Activated CD4-positive, alpha-beta T cell treated with anti-CD3 and anti-CD28 coated beads for 48 hours (primary cell): ENCODE measurements at regions not wholly inside any gene's neighbourhood (a gene's known extent, or its start where the extent isn't known, plus 50 kb on each side); places are given as distances from the start of the nearest gene placed in this dataset.

Source experiments
- DNase-seq: peaks from one replicate; pipeline ENCODE4 v3.0.0-alpha.2; 2020

DNA sequence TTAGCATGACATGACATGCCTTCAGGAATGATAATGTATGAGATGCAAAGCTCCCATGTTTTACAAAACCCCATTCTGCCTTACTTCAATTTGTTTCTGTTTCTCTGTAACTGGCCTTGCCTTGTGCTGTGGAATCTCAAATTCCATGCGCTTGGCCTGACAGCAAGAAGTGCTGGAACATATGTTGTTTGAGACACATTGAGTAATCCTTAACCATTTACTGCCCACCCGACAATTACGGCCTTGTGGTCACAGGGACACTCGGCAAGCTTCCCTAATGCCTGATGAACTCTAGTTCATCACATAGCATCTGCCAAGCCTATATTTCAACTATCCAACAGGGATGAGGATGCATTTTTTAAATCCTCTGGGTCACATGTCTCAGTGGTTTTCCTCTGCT, 226.4 kb upstream of the CASK start:
- no peak for DNase-seq

DNA sequence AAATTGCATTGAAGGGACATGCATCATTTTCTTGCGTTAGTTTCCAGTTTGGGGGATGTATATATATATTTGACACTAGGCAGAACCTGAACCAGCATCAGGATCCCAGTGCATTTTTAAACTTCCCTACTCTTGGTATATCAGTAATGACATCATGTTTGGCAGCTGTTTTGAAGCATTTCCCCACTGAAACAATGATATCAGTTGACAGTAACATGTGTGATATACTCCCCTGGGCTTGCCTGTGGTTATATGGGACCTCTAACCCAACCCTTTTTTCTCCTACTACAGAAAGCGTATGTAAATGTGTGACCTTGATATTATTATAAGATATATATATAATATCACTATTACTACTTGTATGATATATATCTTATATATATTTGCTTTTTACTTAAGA, 225.9 kb upstream of the CASK start:
- DNase-seq, result no peak

DNA sequence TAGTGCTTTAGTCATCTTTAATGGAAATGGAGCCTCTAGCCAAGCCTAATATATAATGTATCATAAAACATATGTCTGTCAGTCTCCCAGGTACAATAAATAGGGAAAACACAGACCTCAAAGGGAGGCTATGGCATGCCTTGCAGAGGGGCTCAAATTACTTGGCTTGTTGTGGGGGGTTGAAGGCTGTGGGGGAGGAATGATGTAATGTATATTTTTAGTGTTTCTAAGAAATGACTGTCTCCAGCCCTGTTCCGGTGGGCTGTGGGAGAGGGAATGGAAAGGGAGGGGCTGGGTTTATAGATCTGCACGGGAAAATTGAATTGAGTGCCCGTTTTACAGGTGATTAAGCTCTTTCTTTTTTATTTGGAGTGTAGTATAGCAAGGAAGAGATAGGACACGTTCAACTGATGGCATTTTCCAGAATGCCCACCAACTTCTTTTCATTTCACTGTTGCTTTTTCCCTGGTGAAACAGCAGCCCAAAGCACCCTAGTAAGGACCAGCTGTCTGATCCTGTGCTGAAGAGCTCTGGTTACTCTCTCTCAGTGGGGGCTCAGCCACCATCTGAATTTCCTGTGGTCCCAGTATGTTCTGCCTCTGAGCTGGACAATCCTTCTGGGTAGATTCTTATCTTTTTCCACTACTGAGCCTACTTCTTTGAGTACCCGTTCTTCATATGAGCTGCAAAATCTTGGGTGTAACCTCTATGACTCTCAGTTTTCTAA, 220.7 kb upstream of the CASK start:
- DNase-seq, result no peak

DNA sequence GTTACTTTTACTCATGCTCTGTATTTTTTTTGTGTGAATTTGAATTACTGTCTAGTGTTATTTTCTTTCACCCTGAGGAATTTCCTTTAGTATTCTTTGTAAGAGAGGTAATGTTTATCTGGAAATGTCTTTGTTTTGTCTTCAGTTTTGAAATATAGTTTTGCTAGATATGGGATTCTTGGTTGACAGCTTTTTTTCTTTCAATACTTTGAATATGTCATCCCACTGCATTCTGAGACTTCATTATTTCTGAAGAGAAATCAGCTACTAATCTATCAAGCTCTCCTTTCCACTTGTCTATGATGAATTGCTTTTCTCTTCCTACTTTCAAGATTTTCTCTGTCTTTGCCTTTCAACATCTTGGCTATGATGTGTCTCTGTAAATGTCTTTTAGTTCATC, 217.0 kb upstream of the CASK start:
- no peak for DNase-seq

- no peak for DNase-seq
Measured at GRCh38 chrX:42135583-42136228, 212.4 kb upstream of the CASK start.

- no peak for DNase-seq
Measured at GRCh38 chrX:42131856-42132255, 208.5 kb upstream of the CASK start.

DNA sequence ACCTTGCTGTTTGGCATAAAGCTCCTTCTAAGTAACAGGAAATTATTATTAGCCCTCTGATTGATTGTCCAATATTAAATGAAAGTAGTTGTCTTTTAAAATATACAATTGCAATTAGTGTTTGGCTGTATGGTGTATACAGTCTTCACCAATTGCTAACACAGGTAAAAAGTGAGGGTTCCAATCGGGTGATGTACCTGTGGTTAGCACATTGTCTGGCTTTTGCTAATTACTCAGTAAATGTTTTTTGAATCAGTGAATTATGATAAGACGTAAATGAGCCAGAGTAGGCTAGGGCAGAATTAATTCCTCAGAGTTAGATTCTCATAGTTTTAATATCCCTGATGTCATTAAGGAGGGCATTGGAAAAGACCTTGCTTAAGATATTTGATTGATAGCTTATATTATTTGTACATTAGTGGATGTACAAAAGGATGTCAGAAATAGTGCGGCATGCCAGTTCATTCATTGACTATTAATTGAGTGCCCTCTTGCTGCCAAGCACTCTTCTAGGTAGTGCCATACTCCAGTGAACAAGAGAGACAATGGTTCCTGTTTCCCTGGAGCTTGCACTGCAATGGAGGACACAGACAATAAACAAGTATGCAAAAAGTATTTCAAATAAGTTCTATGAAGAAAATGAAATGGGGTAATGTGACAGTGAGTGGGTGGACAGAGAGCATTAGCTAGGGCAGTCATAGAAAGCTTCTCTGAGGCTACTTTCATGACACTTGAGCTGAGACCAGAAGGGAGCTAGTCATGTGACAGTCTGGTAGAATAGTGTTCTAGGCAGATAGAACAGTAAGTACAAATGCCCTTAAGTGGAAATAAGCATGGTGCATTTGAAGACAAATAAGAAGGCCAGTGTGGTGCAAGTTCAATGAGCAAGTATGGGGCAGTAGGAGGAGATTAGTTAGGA, 205.9 kb upstream of the CASK start:
- DNase-seq, result no peak

DNA sequence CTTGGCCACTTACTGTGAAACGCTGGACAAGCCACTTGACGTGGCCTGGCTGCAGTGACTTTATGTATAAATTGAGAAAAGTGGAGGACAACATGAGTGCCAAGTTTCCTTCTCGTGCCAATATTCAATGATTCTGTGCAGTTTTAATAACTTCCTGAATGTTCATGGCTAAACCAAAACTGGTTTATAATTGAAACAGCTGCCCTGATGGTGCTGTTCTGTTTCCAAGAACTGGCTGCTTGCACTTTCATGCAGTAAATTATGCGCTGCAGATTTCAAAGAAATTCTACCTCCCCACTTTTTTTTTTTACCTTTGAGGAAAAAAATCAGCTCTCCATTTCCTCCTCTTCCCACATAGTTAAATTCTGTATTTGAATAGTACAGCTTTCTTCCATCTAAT, 205.2 kb upstream of the CASK start:
- DNase-seq, result no peak

DNA sequence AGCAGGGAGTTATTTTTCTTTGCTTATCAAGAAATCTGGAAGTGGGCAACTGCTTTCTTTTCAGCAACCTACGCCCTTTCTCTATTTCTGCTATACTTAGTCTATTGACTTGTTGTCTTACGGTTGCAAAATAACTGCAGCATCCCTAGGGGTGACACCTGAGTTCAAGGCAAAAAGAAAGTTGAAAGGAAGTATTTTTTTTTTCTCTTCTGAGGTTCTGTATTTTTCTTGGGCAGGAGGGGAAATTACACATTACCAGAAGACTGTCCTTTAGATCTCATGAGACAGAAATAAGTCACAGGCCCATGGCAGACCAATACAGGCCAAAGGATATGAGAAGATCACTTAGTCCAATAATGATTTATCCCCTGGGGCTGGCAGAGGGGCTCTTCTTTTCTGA, 204.7 kb upstream of the CASK start:
- DNase-seq, result no peak

GRCh38 chrX:42127563-42127962, 204.2 kb upstream of the CASK start:
- DNase-seq, result no peak

DNA sequence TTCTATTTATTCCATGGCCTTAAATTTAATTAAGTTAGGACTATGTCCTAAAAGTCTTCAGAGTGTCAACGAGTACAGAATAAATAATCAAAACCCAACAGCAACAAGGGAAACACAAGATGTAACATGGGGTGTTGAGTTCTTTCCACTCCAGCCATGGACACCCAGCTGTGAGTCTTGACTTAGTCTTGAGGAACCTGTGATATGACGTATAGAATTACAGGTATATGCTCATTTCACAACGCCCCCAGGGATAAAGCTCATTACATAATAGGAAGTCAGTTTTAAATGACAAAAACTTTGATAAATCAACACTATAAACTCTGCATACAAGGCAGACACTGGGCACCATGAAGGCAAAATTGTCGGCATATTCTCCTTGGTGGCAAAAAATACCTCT, 200.0 kb upstream of the CASK start:
- DNase-seq, result no peak

DNA sequence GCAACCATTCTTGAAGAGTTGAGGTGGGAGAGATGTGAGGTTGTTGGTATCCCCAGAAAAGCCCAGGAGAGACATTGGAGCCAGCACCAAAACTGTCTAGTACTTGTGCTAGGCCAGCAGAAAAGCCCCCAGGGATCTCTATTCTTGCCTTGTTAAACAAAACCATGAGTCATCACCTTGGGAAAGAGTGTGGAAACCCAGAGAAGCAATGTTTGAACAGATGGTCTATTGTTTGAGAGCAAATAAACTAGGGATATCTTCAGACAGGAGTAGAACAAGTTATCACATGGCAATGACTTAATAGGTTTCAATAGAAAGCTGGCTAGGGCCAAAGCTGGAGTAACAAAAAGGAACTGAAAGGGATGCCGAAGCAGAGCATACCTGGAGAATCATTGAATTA, 195.7 kb upstream of the CASK start:
- no peak for DNase-seq

DNA sequence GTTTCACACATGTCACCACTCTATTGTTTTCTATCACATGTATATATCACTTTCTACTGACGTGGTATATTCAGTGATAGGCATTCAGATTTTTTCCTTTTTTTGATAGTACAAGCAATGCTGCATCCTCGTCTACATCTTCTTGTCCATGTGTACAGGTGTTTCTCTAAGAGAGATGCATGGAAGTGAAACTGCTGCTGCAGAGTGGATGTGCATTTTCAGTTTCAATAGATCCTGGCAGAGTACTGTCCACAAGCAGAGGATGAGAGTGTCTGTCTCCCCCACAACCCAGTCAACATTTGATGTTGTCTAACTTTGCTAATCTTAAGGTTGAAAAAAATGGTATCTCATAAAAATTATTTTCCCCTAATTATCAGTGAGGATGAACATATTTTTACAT, 194.0 kb upstream of the CASK start:
- no peak for DNase-seq

DNA sequence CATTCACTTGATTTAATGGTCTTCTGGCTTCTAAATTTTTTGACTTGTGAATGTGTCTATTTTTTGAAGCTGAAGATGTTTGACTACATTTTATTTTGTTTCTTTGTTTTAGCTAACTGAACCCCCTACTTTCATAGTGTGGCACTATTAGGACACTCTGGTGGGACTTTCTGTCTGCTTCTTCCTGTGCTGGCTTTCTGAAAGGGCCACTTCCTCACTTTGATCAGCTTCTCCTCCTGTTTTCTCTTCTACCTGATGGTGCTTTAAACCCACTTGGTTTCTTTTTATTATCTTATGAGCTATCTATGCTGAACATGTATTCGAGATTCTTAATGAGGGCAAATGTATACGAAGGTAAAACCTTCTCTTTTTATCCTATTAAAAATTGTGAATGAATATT, 186.1 kb upstream of the CASK start:
- DNase-seq, result no peak

GRCh38 chrX:42107495-42108488, 184.4 kb upstream of the CASK start:
- DNase-seq, result peak; percentile 39

DNA sequence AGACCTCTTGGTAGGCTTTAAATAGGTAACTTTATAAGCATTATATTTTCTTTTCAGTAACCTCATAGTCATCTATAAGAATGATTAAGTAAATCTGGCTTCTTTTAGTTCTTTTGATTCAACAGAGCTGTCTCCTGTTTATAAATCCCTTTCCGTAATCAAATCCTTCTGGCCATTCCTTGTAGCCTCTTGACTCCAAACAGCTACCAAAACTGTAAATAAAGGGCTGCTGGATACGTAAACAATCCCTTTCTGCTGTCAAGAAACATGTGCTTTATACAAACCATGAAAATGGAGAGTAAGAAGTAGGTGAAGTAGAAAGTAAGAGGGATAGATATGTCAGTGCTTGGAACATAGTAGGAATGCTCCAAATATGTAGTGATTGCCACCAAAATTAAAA, 183.2 kb upstream of the CASK start:
- DNase-seq, result no peak

DNA sequence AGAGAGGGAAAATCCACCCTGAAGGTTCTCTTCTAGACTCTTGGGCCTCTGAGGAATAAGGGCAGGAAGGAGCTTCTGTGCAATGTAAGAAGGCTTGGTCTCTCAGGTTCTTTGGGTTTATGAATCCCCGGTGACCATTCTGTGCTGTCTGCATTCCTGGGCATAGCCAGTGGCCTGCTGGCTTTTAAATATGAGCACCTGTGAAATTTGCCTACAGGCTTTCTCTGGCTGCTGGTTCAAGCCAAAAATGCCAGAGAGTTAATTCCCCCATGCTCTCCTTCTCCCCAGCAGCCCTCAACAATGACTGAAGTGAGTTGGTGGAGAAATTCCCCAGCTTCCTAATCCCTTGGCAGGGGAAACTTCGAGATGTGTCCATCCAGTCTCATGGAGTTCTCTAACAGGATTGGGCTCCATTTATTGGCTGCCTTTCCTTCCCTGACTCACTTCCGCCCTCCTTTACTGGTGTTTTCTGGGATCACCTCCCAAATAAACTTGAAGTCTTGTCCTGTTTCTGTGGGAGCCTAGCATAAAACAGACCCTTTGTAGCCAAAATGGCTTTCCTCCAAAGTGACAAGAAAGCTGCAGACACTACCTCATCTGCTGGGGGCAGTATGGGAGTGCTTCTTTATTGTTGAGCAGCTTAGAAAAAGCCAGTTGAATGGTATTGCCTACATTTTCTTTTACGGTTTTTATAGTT, 179.4 kb upstream of the CASK start:
- DNase-seq, result no peak

DNA sequence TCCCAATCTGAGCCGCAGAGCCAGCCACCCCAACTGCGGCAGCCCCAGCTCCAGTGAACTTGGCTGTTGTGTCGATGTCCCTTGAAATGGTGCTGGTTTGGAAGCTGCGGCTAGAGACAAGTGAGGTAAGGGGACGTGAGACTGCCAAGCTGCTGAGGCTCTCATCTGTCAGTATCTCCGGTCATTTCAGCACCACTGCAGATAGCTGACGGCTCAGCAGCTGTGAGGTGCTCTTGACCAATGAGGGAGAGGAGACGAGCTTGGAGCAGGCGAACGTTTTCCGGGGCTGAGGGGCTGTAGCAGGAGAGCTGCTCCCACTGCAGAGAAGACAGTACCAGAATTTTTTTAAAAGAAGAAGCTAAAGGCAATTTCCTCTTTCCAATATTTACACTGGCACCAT, 175.5 kb upstream of the CASK start:
- DNase-seq, result no peak

GRCh38 chrX:42097486-42097885, 174.1 kb upstream of the CASK start:
- no peak for DNase-seq

- no peak for DNase-seq
Measured at GRCh38 chrX:42096265-42096920, 173.0 kb upstream of the CASK start.

DNA sequence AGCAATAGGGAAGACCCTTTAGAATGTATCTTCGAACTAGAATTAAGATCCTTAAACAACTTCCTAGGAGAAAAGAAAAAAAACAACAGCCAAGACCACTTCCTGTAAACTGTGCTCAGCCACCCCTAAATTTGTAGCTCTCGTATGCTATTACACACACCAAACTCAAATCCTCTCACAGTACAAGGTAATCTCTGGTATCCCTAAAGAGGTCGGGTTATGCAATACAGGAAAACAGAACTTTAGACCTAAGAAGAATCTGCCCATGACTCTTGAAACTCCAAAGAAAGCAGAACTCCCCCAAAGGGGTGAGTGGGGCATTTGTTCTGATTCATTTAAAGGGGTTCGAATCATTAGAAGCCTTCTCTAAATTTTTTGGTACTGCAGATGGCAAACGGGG, 170.9 kb upstream of the CASK start:
- no peak for DNase-seq
